Neutrophil (primary cell): ENCODE measurements at regions not wholly inside any gene's neighbourhood (a gene's known extent, or its start where the extent isn't known, plus 50 kb on each side); places are given as distances from the start of the nearest gene placed in this dataset.

Experiments
- H3K27ac ChIP-seq: fragments of 200-600 bp; sonication (generic); 2 replicates; pipeline ENCODE4 v1.5.1; 2016; ENCODE audit warnings: mild to moderate bottlenecking, moderate library complexity
- H3K27me3 ChIP-seq: fragments of 200-600 bp; sonication (generic); 2 replicates; pipeline ENCODE4 v1.6.0; 2016; ENCODE audit warnings: mild to moderate bottlenecking
- H3K36me3 ChIP-seq: fragments of 200-600 bp; sonication (generic); 2 replicates; pipeline ENCODE4 v1.5.1; 2017
- H3K4me1 ChIP-seq, 2 experiments: fragments of 200-600 bp in 1 of 2; sonication (generic) in 1 of 2; 1 replicate in 1 of 2; 2 replicates in 1 of 2; pipeline versions ENCODE4 v1.5.1 to v1.6.1; 2013 to 2016; ENCODE audit warnings: low read depth in 1 of 2, low read length in 1 of 2, mild to moderate bottlenecking in 1 of 2, moderate library complexity in 1 of 2; ENCODE audit not compliant: control insufficient read depth in 1 of 2, insufficient read depth in 1 of 2
- H3K4me3 ChIP-seq, 2 experiments: fragments of 200-600 bp in 1 of 2; sonication (generic) in 1 of 2; 1 replicate in 1 of 2; 2 replicates in 1 of 2; pipeline ENCODE4 v1.5.1; 2013 to 2016; ENCODE audit warnings: low read depth in 1 of 2, low read length in 1 of 2, mild to moderate bottlenecking in 1 of 2, moderate library complexity in 1 of 2
- H3K9me3 ChIP-seq: fragments of 200-600 bp; sonication (generic); 2 replicates; pipeline ENCODE4 v1.5.1; 2016
- CTCF ChIP-seq: fragments of 200-600 bp; sonication (generic); IDR thresholded peaks from 2 replicates; pipeline ENCODE4 v1.5.1; 2016; ENCODE audit warnings: antibody characterized with exemption

- H3K4me1 ChIP-seq = no peaks in the 10 kb centered on the region
- H3K9me3 ChIP-seq = no peaks in the 10 kb centered on the region
- no peaks in the 10 kb centered on the region for H3K36me3 ChIP-seq
- H3K4me3 ChIP-seq = no peak overlapping the region
- H3K27me3 ChIP-seq = no peaks in the 10 kb centered on the region
- H3K27ac ChIP-seq = no peak overlapping the region
- no peak for TF ChIP-seq CTCF
Measured at GRCh38 chr12:88334271-88334670, 192.2 kb downstream of the TMTC3 start.

GRCh38 chr12:88336076-88336739 is 194.1 kb downstream of the TMTC3 start:
- H3K4me3 ChIP-seq = no peak overlapping the region
- H3K27me3 ChIP-seq = no peaks in the 10 kb centered on the region
- H3K36me3 ChIP-seq = no peaks in the 10 kb centered on the region
- no peak for TF ChIP-seq CTCF
- H3K4me1 ChIP-seq = no peaks in the 10 kb centered on the region
- no peaks in the 10 kb centered on the region for H3K9me3 ChIP-seq
- no peak overlapping the region for H3K27ac ChIP-seq

GRCh38 chr12:88338486-88338885 is 196.4 kb downstream of the TMTC3 start:
- no peak overlapping the region for H3K27ac ChIP-seq

GRCh38 chr12:88339254-88339949 is 197.3 kb downstream of the TMTC3 start:
- no peaks in the 10 kb centered on the region for H3K36me3 ChIP-seq

More at GRCh38 chr12:88338486-88338885, 196.4 kb downstream of the TMTC3 start:
- no peak overlapping the region for H3K4me3 ChIP-seq
- H3K36me3 ChIP-seq = no peaks in the 10 kb centered on the region
- H3K27me3 ChIP-seq = no peaks in the 10 kb centered on the region
- no peaks in the 10 kb centered on the region for H3K9me3 ChIP-seq
- TF ChIP-seq CTCF = no peak
- no peaks in the 10 kb centered on the region for H3K4me1 ChIP-seq

GRCh38 chr12:88339966-88340365 is 197.9 kb downstream of the TMTC3 start:
- TF ChIP-seq CTCF = no peak
- H3K27ac ChIP-seq = no peak overlapping the region
- H3K4me3 ChIP-seq = no peak overlapping the region
- H3K9me3 ChIP-seq = no peaks in the 10 kb centered on the region
- H3K27me3 ChIP-seq = no peaks in the 10 kb centered on the region
- no peaks in the 10 kb centered on the region for H3K4me1 ChIP-seq
- no peaks in the 10 kb centered on the region for H3K36me3 ChIP-seq

More at GRCh38 chr12:88339254-88339949, 197.3 kb downstream of the TMTC3 start:
- Histone ChIP-seq H3K4me1 (no peaks in the 10 kb centered on the region), H3K27me3 (no peaks in the 10 kb centered on the region), H3K4me3 (no peak overlapping the region), H3K27ac (no peak overlapping the region), H3K9me3 (no peaks in the 10 kb centered on the region)
- no peak for TF ChIP-seq CTCF
